Upper lobe of right lung (tissue), 1 donor: ENCODE measurements at regions not wholly inside any gene's neighbourhood (a gene's known extent, or its start where the extent isn't known, plus 50 kb on each side); places are given as distances from the start of the nearest gene placed in this dataset.
A peak's percentile ranks its signal among the peaks of the same experiment; 100 is the strongest.

ENCODE experiments used
- ATAC-seq: fragments of 200-7000 bp; cut with Tn5 transposase; one replicate; pipeline ENCODE4 v1.9.1; 2020; ENCODE audit warnings: mild to moderate bottlenecking, moderate library complexity
- DNase-seq: peaks from one replicate; pipeline ENCODE4 v3.0.0-alpha.2; 2020
- H3K27ac ChIP-seq: fragments of 200-600 bp; one replicate; pipeline ENCODE4 v1.8.0; 2022
- H3K27me3 ChIP-seq: fragments of 200-600 bp; one replicate; pipeline ENCODE4 v1.8.0; 2022; ENCODE audit warnings: mild to moderate bottlenecking
- H3K36me3 ChIP-seq: fragments of 200-600 bp; one replicate; pipeline ENCODE4 v1.8.0; 2022
- H3K4me1 ChIP-seq: fragments of 200-600 bp; one replicate; pipeline ENCODE4 v1.8.0; 2022
- H3K4me3 ChIP-seq: fragments of 200-600 bp; one replicate; pipeline ENCODE4 v1.8.0; 2022; ENCODE audit warnings: mild to moderate bottlenecking
- H3K9me3 ChIP-seq: fragments of 200-600 bp; one replicate; pipeline ENCODE4 v1.8.0; 2022
- intact Hi-C: fragments of 100-400 bp; cut with DNase I; formaldehyde crosslinking; loops from one replicate; pipeline ENCODE4 v1.11.0; 2022
- TF ChIP-seq, protein P1 (sequence below): fragments of 200-600 bp; IDR thresholded peaks from one replicate; pipeline ENCODE4 v1.8.0; 2022; ENCODE audit warnings: antibody characterized with exemption
- donor health status: DM: no; HTN: yes; CAD: no; lungs with severe emphysema.

DNA sequence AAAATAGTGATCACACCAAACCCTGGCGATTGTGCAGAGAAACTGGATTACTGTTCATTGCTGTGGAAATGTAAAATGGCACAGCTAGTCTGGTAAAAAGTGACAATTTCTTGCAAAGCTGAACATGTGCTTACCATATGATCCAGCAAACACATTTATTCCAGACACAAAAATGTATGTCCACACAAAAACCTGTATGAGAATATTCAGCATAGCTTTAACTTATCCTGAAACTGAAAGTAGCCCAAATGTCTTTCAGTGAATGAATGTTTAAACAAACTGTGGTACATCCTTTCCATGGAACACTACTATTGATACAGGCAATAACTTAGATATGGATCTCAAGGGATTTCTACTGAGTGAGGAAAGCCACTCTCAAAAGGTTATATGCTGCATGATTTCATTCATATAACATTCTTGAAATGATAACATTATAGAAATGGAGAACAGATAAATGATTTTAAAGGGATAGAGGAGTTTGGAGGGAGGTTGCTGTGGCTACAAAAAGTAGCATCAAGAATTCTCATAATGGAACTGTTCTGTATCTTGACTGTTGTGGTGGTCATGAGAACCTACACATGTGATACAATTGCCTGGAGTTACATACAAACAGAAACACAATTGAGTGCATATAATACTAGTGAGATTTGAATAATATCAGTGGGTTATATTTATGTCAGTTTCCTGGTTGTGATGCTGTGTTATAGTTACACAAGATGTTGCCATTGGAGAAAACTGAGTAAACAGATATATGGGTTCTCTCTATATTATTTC, 70.7 kb upstream of the DPH6 start:
- intact Hi-C loops = no loop called here
- Histone ChIP-seq H3K9me3 (no peaks in the 10 kb centered on the region), H3K4me1 (peaks cover 16% of the 10 kb centered on the region), H3K27ac (no peak overlapping the region), H3K27me3 (no peaks in the 10 kb centered on the region), H3K4me3 (no peak overlapping the region), H3K36me3 (no peaks in the 10 kb centered on the region)
- DNase-seq (no peak), ATAC-seq (no peak)
- TF ChIP-seq, protein P1, sequence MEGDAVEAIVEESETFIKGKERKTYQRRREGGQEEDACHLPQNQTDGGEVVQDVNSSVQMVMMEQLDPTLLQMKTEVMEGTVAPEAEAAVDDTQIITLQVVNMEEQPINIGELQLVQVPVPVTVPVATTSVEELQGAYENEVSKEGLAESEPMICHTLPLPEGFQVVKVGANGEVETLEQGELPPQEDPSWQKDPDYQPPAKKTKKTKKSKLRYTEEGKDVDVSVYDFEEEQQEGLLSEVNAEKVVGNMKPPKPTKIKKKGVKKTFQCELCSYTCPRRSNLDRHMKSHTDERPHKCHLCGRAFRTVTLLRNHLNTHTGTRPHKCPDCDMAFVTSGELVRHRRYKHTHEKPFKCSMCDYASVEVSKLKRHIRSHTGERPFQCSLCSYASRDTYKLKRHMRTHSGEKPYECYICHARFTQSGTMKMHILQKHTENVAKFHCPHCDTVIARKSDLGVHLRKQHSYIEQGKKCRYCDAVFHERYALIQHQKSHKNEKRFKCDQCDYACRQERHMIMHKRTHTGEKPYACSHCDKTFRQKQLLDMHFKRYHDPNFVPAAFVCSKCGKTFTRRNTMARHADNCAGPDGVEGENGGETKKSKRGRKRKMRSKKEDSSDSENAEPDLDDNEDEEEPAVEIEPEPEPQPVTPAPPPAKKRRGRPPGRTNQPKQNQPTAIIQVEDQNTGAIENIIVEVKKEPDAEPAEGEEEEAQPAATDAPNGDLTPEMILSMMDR = no peak

DNA sequence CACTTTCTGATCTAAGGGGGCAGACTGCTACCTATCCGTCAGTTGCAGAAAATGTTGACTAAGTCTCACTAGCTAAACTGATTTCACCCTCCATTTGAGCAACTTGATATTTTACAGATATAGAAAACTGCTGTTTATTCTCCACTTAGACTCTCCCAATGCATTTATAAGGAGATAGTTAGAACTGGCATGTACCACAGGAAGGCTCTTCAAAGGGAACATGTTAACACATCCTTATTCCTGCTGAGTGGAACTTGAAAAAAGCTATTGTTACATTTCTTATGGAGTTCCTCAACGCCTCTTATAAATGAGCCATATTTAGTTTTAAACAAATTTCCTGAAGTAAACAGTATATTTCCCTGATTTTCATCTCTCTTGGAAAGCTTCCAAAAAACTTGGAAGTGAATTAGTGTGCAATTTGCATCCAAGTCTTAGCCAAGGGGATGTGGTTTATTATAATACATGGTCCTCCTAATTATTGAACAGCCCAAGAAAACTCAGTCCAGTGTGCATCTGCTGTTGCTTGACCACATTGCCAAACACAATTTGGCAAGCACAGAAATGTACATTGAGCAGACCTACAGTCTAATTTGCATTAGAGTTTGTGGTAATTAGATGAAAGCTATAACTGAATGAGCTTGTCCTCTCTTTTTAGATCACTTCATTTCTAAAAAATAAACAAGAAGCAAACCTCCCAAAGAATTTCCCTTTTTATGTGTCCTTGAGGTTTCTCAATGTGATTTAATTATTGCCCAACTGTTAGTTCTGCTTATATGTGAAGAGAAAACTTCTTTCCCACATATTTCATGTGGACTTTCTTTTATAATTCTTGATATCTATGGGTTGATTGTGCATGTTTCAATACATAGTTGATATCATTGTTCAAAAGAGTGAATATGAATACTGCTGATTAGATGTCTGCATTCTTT, 72.6 kb upstream of the DPH6 start:
- no peak overlapping the region for H3K4me3 ChIP-seq
- no peak for ATAC-seq
- no peaks in the 10 kb centered on the region for H3K36me3 ChIP-seq
- DNase-seq = no peak
- no peak overlapping the region for H3K27ac ChIP-seq
- TF ChIP-seq, protein P1 = no peak
- H3K9me3 ChIP-seq = no peaks in the 10 kb centered on the region
- no peaks in the 10 kb centered on the region for H3K27me3 ChIP-seq
- intact Hi-C loops = no loop called here
- H3K4me1 ChIP-seq = peaks cover 16% of the 10 kb centered on the region

DNA sequence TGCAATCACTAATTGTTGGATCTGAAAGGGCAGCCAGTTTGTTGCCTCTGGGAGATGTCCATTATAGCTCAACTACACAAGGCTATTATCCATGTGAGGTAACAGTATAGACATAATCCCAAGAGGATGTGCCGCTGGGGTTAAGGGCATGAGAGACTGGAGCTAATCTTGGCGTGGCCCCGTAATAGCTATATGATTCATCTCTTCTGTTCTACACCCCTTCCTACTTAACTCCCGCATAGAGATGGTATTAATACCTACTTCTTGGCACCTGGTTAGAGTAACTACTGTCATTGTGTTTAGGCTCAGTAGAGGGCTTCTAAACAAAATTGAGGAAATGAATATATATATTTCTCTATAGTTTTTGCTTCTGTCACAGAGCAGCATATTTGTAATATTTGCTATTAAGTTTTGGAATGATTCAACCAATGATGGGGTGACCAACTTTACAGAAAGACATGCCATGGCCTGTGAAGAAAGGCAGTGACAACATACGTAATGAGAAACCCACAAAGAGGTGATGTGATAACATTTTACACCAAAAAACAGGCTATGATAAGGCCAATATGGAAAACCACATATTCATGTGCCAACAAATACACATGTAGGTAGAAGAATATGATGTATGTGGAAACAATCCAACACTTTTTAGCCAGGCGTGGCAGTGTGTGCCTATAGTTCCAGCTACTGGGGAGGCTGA, 76.8 kb upstream of the DPH6 start:
- intact Hi-C loops = no loop called here

DNA sequence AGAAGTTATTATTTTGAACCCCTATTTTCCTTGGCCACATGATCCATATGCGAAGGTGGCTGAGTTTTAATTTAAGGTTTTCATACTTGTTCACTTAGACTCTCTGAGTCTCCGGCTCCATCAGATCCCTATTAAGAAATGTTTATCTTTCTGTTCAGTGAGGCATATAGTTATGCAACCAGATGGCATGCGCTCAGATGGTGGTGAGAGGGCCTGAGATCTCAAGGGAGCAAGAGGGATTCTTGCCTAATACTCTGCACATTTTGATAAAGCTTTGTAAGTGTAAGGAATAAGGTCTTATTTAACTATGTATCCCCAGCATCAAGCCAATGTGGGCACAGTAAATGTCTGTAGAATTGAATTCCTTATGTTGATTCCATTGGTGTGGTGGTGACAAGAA, 78.9 kb upstream of the DPH6 start:
- no peaks in the 10 kb centered on the region for H3K9me3 ChIP-seq
- no peaks in the 10 kb centered on the region for H3K36me3 ChIP-seq
- intact Hi-C loops = no loop called here
- TF ChIP-seq, protein P1 = no peak
- no peak overlapping the region for H3K4me3 ChIP-seq
- ATAC-seq = peak; percentile 89
- H3K27me3 ChIP-seq = no peaks in the 10 kb centered on the region
- H3K4me1 ChIP-seq = peaks cover 10% of the 10 kb centered on the region
- H3K27ac ChIP-seq = no peak overlapping the region
- peak; percentile 62 for DNase-seq

More for the DNA sequence above, 76.8 kb upstream of the DPH6 start:
- Histone ChIP-seq H3K9me3 (no peaks in the 10 kb centered on the region), H3K27ac (no peak overlapping the region), H3K4me1 (peaks cover 23% of the 10 kb centered on the region), H3K36me3 (no peaks in the 10 kb centered on the region), H3K27me3 (no peaks in the 10 kb centered on the region), H3K4me3 (no peak overlapping the region)
- ATAC-seq (no peak), DNase-seq (no peak)
- TF ChIP-seq, protein P1 = no peak

DNA sequence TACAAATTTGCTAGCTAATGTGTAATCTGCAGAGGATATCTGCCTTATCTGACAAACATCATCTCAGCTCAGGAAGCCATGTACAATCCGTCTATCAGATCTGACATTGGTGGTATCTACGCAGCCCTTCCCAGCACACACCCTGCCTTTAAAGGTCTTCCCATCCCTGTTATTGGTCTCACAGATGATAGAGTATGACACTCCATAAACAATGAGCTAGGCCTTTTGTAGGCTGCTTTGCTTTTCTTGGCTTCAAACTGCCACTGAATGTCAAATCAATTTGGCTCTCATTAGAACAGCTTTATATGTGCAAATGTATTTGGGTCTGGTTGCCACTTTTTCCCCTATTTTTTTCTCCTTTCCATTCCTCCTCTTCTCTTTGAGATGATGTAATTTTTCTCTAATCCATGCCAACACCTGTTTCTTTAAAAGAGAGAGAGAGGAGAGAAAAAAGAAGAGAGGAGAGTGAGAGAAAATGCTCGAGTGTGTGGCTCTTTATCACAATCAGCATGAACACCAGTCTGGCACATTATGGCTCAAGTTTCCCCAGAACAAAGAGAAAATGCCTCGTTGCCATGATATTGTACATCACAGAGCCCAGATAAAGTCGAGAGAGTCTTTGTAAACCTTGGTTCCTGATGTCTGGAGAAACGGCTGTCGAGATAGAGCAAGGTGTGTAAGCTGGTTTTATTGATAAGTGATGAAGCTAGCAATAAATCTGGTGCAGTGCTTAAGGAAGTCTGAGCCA, 80.8 kb upstream of the DPH6 start:
- peak; percentile 12 for ATAC-seq
- no peak overlapping the region for H3K4me3 ChIP-seq
- TF ChIP-seq, protein P1 = no peak
- no peaks in the 10 kb centered on the region for H3K9me3 ChIP-seq
- peaks cover 10% of the 10 kb centered on the region for H3K4me1 ChIP-seq
- H3K27me3 ChIP-seq = no peaks in the 10 kb centered on the region
- intact Hi-C loops = no loop called here
- no peak for DNase-seq
- no peaks in the 10 kb centered on the region for H3K36me3 ChIP-seq
- no peak overlapping the region for H3K27ac ChIP-seq
